ENCODE measurements at regions not wholly inside any gene's neighbourhood (a gene's known extent, or its start where the extent isn't known, plus 50 kb on each side); places are given as distances from the start of the nearest gene placed in this dataset.
"Not testable (repeated sequence)": the region's sequence is repeated elsewhere in the genome, so short reads cannot be mapped to it uniquely, and the experiment has no call there.

- no peak for DNase-seq
These were observed 151.9 kb upstream of the CARMIL1 start for GRCh38 chr6:25127076-25127837.

GRCh38 chr6:25130518-25130917 is 148.7 kb upstream of the CARMIL1 start:
- no peak for DNase-seq

GRCh38 chr6:25132934-25133333 is 146.2 kb upstream of the CARMIL1 start:
- no peak for DNase-seq

GRCh38 chr6:25133568-25133967 is 145.6 kb upstream of the CARMIL1 start:
- DNase-seq: no peak

- peak; percentile 16 for DNase-seq
These were observed 142.3 kb upstream of the CARMIL1 start for GRCh38 chr6:25136854-25137253.

- DNase-seq: peak; percentile 17
These were observed 141.7 kb upstream of the CARMIL1 start for GRCh38 chr6:25137480-25137879.

GRCh38 chr6:25137916-25138232 is 141.3 kb upstream of the CARMIL1 start:
- DNase-seq: peak; percentile 65

- DNase-seq: peak; percentile 74
These were observed 140.8 kb upstream of the CARMIL1 start for GRCh38 chr6:25138233-25138933.

- DNase-seq: no peak
These were observed 140.2 kb upstream of the CARMIL1 start for GRCh38 chr6:25138934-25139415.

- not testable (repeated sequence) for DNase-seq
These were observed 139.6 kb upstream of the CARMIL1 start for GRCh38 chr6:25139608-25140007.

- no peak for DNase-seq
These were observed 136.7 kb upstream of the CARMIL1 start for GRCh38 chr6:25142506-25142905.

- no peak for DNase-seq
These were observed 134.3 kb upstream of the CARMIL1 start for GRCh38 chr6:25144919-25145318.

GRCh38 chr6:25147223-25147622 is 132.0 kb upstream of the CARMIL1 start:
- no peak for DNase-seq

- no peak for DNase-seq
These were observed 129.1 kb upstream of the CARMIL1 start for GRCh38 chr6:25150031-25150430.

- no peak for DNase-seq
These were observed 128.3 kb upstream of the CARMIL1 start for GRCh38 chr6:25150863-25151262.

- DNase-seq: no peak
These were observed 126.1 kb upstream of the CARMIL1 start for GRCh38 chr6:25153079-25153478.

GRCh38 chr6:25154034-25154596 is 125.1 kb upstream of the CARMIL1 start:
- no peak for DNase-seq

GRCh38 chr6:25155211-25155610 is 124.0 kb upstream of the CARMIL1 start:
- DNase-seq: no peak

GRCh38 chr6:25156123-25156522 is 123.1 kb upstream of the CARMIL1 start:
- DNase-seq: no peak

GRCh38 chr6:25157183-25157582 is 122.0 kb upstream of the CARMIL1 start:
- DNase-seq: no peak

GRCh38 chr6:25157842-25158241 is 121.3 kb upstream of the CARMIL1 start:
- no peak for DNase-seq

- not testable (repeated sequence) for DNase-seq
These were observed 119.0 kb upstream of the CARMIL1 start for GRCh38 chr6:25160134-25160533.

- no peak for DNase-seq
These were observed 114.0 kb upstream of the CARMIL1 start for GRCh38 chr6:25165177-25165576.

- DNase-seq: no peak
These were observed 113.4 kb upstream of the CARMIL1 start for GRCh38 chr6:25165800-25166199.

Measured in stimulated activated CD4-positive, alpha-beta T cell treated with anti-CD3 and anti-CD28 coated beads, Interleukin-15, amount 100 ng/mL, for 24 hours (primary cell).